Epidermal melanocyte (primary cell): ENCODE measurements at regions not wholly inside any gene's neighbourhood (a gene's known extent, or its start where the extent isn't known, plus 50 kb on each side); places are given as distances from the start of the nearest gene placed in this dataset.
A peak's percentile ranks its signal among the peaks of the same experiment; 100 is the strongest.

Experiments
- DNase-seq: peaks from one replicate; pipeline ENCODE4 v3.0.0; 2011; ENCODE audit warnings: low spot score; ENCODE audit not compliant: insufficient read length

DNA sequence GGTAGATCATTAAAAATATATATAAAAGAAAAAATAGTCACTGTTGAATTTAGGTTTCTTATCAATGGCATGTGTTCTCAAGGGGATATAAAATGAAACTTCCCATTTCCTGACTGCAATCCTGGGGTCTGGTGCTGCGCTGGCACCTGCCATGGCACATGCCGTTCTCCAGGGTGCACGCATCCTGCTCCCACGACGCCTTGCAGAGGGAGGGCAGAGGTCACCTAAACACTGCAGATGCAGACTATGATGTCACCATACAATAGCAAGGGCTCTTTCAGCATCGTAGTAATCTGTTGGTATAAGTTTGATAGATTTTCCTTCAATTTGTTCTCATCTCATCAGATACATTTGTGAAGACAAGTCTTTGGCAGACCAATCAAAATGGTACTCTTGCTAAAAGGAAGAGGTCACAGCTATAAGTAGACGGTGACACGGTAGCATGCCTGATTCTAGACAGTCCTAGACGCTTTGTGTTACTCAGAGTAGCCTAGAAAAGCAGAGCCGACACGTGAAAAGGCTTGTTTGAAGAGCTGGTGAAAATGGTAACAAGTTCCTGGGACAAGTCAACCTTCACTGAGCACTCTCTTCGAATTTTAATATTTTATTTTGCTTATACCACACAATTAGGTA lies 761.4 kb downstream of the DCDC2C start:
- DNase-seq: no peak

DNA sequence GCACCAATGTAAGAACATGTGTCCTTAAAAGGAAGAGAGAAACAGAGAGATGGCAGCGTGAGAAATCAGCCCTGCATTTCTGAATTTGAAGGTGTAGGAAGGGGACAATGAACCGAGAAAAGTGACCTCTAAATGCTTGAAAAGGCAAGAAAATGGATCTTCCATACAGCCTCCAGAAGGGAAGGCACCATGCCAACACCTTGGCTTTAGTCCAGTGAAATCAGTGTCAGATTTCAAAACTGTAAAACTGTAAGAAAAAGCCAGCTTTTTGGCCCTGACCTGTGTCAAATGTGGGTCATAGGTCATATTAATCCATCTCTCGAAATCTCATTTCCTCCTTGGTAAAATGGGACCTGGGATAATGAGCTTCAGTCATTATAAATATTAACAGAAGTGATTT lies 762.3 kb downstream of the DCDC2C start:
- DNase-seq: no peak

DNA sequence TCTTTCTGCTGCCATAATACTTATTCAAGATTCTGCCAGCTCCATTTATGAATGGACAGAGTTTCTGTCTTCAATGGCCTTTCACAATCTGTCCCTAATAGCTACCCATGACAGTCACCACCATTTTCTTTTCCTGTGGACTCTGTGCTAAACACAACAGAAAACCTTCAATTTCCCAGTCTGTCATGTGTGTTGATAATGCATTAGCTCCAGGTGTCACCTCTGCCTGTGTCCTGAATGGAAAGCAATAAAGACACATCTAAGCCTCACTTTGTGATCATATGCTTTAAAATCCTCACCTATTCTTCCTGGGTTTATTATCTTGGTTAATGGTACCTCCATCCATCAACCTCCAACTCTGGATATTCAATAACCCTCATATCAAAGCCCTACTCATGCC lies 772.2 kb downstream of the DCDC2C start:
- no peak for DNase-seq

DNA sequence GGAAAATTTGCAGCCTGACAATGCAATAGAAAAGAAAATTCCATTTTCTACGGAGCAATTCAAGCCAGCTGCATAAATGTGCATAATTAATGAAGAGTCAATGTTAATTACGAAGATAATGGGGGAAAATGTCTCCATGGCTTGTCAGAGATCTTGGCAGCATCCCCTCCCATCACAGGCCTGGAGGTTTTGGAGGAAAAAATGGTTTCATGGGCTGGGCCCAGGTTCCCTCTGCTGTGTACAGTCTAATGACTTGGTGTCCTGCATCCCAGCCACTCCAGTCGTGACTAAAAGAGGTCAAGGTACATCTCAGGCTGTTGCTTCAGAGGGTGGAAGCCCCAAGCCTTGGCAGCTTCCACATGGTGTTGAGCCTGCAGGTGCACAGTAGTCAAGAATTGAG lies 779.7 kb downstream of the DCDC2C start:
- DNase-seq: no peak

DNA sequence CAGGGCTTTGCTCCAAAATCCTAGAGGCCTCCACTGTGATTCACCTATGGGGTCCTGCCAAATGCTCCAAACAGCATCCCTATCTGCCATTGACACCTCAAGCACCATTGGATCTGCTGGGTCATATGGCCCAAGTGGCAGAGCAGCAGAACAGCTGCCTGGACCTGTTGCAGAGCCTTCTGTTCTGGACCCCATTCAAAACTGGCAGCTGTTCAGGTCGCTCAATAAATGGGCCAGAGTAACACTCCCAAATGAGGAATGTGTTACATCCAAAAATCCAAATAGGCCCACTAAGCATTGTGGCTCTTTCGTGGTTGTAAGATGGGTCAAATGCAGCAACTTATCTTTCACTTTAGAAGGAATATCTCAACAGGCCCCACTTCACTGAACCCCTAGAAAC lies 783.6 kb downstream of the DCDC2C start:
- DNase-seq: no peak

DNA sequence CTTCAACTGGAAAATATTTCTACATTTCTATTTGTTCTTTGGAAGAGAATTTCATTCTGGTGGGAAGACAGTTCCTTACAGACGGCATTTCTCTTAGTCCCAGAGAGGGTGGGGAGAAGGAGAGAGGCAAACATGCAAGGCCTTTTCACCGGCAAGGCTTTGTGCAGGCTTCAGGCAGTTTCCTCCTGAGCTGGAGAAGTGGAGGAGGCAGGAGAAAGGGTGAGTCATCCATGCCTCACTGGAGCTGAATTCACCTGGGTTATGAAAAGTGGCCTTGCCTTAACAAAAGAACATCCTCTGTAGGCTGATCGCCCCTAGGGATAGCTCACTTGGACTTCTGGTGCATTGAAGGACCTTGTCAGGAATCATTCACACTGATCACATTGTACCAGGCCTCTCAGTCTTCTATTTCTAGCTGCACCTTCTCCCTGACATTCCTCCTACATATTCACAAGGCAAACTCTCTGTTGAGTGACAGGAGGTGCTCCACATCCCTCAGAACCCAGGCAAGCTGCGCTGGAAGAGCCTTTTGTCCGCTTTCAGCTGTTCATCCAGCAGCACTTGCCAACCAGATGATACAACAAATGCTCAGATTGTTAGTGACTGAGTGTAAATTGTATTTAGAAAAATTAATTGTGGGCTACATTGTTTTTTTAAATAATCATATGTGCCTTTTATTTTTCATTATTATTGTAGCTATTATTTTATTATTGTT lies 796.1 kb downstream of the DCDC2C start:
- no peak for DNase-seq

DNA sequence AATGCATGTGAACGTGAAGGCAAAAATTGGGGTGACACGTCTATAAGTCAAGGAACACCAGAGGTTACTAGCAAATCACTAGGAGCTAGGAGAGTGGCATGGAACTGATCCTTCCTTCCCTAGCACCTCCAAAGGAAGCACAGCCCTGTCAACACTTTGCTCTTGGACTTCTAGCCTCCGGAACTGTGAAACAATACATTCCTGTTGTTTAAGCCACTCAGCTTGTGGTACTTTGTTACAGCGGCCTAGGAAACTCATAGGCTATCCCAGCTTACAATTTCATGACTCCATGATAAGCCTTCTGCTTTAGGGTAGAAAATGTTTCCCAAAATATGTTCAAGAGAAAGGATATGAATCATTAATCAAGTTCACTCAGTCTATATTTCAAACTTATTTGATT lies 798.1 kb downstream of the DCDC2C start:
- DNase-seq: no peak

DNA sequence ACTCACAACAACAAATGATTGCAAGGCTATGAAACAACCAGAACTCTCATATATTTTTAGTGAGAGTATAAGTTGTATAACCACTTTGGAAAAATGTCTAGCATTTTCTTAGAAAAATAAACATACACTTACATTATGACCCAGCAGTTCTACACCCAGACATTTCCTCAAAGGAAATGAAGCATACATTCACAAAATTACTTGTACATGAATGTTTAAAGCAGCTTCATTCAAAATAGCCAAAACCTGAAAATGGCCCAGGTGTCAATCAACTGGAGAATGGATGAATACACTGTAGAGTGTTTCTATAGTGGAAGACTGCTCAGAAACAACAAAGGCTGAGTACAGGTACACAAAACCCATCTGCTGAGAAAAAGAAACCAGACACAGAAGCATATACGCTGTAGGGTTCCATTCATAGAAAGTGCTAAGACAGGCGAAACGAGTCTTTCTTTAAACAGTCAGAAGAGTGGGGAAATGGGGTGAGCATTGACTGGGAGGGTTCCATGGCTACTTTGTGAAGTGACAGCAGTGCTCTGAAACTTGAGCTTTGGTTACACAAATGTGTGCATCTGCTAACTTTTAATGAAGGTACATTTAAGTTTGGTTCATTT lies 799.0 kb downstream of the DCDC2C start:
- no peak for DNase-seq

DNA sequence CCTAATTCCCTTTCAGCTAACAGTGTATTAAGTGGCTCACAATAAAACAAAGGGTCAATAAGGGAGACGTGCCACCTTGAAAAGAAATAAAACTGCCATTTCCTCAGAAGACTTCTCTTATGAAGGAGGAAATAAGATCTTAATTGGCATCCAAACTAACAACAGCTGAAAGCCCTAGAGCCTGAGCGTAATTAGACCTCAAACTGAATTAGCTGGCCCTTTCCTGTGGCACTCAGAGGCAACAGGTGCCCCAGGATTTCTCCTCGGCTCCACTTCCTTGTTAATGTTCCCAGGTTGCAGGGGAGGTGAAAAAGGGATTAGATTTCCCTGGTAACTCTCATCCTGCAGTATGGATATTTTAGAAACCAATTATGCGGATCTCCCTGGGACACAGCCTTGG lies 804.3 kb downstream of the DCDC2C start:
- no peak for DNase-seq

DNA sequence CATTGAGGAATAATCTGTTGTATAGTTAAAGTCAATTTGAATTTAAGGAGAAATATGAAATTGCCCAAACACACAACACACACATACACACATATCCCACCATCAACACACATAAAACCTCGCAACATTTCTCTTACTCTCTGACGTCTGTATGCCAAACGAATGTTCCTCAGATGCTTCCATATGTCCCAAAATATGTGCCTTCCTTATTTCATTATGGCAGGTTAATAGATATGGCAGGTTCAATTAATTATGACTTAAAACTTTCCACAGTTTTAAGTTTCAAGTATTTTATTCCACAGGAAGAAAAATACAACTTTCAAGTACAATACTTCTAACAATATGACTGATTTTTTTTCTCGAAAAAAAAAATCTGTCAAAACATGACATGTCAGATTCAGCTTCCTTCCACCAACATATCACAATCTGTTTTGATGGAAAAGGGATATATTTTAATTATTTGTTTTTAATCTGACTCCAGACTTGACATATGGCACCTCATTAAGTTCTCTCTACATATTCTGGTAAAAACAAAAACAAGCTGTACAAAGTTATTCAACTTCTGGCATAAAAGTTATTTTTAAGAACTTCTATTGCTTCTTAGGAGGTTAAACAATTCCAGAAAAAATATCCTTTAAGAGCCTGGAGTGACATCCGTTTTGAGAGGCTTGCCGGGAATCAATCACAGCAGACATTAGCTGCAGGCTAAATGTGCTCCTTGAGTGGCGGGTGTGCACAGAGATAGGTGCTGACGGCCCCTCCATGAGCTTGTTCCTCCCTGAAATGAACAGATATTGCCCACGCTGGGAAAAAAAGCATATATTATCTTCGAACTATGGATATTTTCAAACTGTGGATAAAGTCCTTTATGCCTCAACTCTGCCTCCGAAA lies 812.7 kb downstream of the DCDC2C start:
- DNase-seq: no peak

DNA sequence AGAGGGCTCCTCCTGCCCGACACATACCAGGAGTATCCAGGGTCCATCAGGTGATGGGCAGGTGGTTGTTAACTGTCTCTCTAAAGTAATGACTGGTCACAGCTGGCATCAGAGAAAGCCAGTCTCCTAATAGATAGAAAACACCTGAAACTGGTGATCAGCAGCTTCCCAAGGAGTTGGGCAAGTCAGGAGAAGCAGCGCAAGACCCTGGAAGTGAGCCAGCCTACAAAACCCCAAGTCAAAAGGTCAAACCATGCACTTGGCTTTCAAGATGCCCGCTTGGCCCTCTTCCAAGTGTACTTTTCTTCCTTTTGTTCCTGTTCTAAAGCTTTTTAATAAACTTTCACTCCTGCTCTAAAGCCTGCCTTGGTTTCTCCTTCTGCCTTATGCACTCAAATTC lies 815.2 kb downstream of the DCDC2C start:
- DNase-seq: no peak

DNA sequence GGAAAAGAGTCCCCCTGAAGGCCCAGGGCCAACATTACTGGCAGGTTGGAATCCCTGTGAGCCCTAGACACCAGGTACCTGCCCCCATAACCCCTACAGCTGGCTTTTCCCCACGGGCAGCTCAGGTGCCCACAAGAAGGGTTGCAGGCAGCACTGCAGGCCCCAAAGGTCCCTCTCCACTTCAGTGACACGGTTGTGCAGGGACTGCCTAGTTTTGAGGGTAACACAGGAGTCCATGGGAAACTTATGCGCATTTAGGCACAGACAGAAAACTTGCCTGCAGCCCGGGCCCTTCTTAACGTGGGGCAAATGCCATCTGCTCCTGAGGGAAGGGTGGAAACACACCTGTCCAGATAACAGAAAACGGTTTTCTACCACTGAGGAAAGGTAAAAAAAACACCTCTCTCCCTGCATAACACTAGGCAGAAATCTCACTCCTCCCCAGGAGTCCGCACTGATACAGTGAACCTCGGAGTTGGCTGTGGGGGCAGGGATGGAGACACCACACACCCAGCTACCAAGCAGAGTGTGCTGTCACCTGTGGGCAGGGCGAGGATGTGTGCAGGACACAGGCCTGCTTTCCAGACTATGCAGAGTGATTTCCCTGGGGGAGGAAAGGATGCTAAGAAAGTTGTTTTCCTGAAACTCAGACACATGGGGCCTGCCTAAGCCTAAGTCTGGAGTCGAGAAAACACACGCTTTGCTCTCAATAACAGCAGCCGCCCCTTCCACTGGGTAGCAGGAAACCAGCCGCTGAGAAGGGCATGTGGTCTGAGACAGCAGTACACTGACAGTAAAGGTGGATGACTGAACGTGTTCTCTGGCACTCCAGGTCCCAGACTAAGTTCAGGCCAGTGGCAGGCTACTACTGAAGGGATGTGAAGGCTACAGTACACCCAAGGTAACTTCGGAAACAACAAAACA lies 819.4 kb downstream of the DCDC2C start:
- DNase-seq: no peak

DNA sequence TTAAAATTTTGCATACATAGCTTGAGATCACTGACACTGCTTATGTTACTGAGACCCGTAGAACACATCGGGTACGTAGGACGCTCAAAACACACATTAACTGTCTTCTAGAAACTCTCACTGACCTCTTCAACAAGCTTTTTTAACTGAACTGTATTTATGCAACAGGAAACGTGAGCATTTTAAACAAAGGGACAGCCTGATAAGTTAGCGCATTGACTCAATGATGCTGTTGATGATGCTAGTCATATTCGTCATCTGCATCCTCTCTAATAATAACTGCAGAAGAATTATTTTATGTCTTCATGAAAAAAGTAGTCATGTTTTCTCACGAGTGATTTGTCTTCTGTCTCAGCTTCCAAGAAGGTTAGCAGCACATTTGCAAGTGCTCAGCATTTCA lies 824.0 kb downstream of the DCDC2C start:
- no peak for DNase-seq

DNA sequence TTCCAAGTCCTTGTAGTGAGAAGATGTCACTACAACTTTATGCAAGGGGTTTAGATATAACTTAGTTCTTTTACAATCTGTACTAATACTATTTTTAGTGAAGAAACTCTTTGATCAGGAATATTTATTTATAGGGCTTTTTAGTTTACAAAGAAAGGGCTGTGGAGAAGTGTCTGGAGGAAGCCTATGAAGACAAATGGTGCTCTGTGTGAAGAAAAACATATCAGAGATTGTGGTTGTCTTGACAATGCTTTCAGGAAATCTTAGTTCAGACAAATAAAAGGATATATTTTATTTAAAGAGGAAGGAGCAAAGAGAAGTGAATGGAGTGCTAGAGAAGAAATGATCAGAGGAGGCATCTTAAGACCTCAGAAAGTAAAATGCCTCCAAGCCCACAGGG lies 824.9 kb downstream of the DCDC2C start:
- DNase-seq: peak; percentile 31

DNA sequence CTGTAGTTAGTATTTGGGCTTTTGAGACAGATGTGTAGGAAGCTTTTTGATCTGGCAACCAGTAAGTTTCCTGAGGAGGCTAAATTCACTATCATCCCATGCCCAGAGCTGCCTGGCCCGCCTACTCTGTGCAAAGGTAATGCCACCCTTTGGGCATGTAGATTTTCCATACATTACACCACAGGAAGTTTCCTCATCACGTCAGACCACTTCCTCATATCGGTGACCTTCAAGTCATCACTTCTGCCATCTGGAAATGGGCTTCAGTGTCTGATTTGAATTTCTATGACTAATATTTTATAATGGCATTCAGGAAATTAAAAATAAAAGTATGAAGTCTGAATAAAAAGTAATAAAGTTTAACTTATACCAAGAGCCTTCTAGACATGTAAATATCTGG lies 825.4 kb downstream of the DCDC2C start:
- no peak for DNase-seq

DNA sequence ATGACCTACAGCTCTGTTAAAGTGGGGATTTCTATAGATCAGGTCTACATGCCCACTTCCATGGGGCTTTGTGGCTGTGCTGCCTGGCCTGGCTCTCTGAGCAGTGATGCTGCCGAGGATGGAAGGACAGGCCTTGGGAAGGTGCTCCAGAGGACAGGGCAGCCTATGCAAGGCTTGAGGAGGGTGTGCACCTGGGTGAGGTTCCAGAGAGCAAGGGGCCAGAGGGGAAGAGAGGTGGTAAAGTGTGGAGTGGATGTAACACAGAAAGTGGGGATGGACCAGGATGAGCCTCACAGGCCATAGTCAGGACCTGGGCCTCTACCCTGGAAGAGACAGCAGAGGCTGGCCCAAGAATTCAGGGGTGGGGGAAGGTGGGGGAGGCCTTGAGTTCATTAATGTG lies 826.4 kb downstream of the DCDC2C start:
- no peak for DNase-seq

DNA sequence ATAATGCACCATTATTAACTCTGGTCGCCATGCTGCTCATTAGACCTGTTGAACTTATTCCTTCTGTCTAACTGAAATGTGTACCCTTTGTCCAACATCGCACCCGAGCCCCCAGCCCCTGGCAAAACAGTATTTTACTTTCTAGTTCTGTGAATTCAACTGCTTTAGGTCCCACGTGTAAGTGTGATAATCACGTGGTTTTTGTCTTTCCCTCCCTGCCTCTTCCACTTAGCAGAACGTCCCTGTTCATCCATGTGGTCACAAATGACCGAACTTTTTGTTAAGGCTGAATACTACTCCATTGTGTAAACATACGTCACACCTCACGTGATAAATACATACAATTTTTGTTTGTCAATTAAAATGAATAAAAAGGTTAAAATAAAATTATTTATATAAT lies 826.9 kb downstream of the DCDC2C start:
- DNase-seq: no peak

DNA sequence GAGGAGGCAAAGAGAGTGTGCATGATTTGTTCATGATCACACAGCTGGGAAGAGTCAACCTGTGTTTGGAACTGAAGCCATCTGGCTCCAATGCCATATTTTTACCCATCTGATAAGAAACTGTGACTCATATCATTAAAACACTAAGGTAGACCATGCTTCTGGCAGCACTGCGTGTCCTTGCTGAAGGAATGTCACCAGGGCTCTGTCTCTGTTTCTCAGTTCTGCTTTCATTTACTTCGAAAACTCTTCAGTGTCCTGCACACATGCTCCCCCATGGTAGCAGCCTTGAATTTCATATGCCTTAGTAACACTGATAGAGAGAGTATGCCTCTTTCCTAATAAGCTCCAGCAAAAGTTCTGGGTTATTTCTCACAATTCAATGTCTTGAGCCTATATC lies 830.4 kb downstream of the DCDC2C start:
- no peak for DNase-seq

DNA sequence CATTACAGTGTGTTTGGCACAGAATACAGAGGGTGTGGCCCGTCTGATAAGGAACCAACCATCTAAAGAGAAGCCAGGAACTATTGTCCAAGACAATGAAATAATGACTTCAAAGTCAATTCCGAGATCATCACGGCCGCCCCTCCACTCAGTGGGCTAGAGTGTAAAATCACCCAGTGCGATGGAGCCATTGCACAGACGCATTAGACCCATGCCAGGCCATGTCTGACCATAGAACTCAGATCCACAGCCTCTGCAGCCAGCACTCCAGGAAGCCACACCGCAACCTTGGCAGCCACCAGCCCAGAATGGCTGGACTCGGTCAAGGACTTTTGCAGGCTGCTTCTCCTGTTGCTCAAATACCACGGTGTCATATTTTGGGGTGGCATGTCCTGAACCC lies 835.7 kb downstream of the DCDC2C start:
- DNase-seq: no peak

DNA sequence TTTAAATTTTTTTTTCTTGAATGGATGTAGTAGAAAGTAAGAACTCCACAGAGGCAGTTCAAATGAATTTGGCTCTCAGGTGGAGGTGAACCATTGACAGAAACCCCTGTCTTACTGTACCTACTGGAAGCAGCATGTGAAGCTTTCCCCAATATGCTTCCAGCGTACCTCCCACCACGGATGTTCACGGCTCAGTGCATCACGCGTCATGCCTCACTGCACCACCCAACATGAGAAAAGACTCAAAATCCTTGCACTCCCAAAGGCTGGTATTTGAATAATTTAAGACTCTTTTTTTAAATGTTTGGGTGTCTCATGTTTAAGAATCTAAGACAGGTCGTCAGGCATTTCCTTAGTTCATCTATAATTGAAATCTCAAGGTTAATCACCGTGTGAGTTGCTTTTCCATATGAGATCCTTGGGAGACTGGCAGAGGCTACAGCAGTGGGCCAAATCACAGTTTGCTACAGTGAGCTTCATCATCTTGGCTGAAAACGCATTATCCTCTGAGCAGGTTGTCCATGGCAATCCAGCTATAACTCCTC lies 846.4 kb downstream of the DCDC2C start:
- DNase-seq: no peak
